ENCODE measurements at regions not wholly inside any gene's neighbourhood (a gene's known extent, or its start where the extent isn't known, plus 50 kb on each side); places are given as distances from the start of the nearest gene placed in this dataset.
A peak's percentile ranks its signal among the peaks of the same experiment; 100 is the strongest.

DNA sequence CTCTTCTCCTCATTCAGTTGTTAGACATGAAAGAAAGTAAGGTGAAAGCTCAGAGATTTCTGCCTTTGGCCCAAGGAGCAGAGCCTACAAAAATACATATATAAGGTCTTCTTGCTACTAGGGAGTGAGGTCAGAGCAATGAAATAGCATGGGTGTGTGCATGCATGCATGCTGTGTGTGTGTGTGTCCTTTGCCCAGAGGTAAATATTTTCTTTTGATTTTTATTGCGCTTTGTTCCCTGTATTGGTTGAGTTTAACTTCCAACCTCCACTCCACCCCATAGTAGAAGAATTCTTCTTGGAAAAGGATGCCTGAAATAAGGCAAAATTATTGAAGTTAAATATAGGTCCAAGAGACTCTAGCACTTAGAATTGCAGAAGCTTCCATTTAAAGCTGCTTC, 248.0 kb upstream of the PTGER4 start:
- Histone ChIP-seq H3K4me1 (peaks cover 0 to 37% (median 14%) of the 10 kb centered on the region in 4 donors), H3K9me3 (no peaks in the 10 kb centered on the region), H3K27ac (peak overlapping the region; percentile 62 to 75 (median 72)), H3K36me3 (no peaks in the 10 kb centered on the region), H3K4me3 (no peak overlapping the region), H3K27me3 (no peaks in the 10 kb centered on the region)
- intact Hi-C loops (cut with DNase I; ENCODE audit: low total_unique reads) (no loop called here), in situ Hi-C loops (cut with MboI; ENCODE audit: low pct_ligation_motif_present in 1 of 4, low pct_unique_long_range_greater_than_20kb in 1 of 4, low sequenced_read_pairs in 3 of 4) (no loop called here)
- no peak for DNase-seq
- peak in 1 of 3 donors; percentile 50 for TF ChIP-seq POLR2AphosphoS5 (IDR thresholded peaks at IDR 0.05)
- peak; percentile 35 for TF ChIP-seq EP300 (IDR thresholded peaks at IDR 0.05; ENCODE audit: low read depth)
- no peak for TF ChIP-seq POLR2A (IDR thresholded peaks at IDR 0.05)
- 33 to 51% methylated on average over 1 of the region's 1 CpG for WGBS, 2 donors (ENCODE audit: low coverage in 1 of 2)

DNA sequence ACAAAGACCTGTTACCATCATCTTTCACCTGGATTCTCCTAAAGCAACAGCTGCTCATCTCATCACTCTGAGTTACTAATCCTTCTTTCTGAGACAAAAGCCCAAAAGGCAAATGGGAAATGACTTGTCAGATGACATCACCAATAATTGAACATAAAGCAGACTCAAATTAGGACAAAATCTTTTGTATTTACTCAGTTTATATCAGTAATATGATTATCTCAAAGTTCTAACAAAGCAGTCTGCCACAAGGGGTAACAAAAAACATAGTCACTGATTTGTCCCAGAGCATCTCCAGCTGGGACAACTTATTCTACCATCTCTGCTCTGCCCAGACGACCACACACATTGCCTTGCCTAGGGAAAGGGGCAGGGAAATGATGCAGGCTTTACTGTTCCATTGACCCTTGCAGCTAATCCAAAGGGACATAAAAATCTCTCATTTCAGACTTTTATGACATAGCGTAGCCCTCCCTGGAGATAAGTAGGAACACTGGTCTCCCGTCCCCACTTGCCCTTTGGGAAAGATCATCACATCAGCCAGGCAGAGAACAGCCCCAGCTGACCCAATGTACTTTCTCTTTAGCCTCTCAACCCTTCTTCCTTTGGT, 249.5 kb upstream of the PTGER4 start:
- Histone ChIP-seq H3K36me3 (no peaks in the 10 kb centered on the region), H3K27ac (peak overlapping the region in 2 of 4 donors; percentile 9 to 75), H3K4me1 (peaks cover 0 to 36% (median 14%) of the 10 kb centered on the region in 4 donors), H3K4me3 (no peak overlapping the region), H3K27me3 (no peaks in the 10 kb centered on the region), H3K9me3 (no peaks in the 10 kb centered on the region)
- in situ Hi-C loops (cut with MboI; ENCODE audit: low pct_ligation_motif_present in 1 of 4, low pct_unique_long_range_greater_than_20kb in 1 of 4, low sequenced_read_pairs in 3 of 4): no loop called here
- TF ChIP-seq POLR2AphosphoS5 (IDR thresholded peaks at IDR 0.05): no peak
- no peak for TF ChIP-seq EP300 (IDR thresholded peaks at IDR 0.05; ENCODE audit: low read depth)
- no peak for TF ChIP-seq POLR2A (IDR thresholded peaks at IDR 0.05)
- TF ChIP-seq, protein P1, sequence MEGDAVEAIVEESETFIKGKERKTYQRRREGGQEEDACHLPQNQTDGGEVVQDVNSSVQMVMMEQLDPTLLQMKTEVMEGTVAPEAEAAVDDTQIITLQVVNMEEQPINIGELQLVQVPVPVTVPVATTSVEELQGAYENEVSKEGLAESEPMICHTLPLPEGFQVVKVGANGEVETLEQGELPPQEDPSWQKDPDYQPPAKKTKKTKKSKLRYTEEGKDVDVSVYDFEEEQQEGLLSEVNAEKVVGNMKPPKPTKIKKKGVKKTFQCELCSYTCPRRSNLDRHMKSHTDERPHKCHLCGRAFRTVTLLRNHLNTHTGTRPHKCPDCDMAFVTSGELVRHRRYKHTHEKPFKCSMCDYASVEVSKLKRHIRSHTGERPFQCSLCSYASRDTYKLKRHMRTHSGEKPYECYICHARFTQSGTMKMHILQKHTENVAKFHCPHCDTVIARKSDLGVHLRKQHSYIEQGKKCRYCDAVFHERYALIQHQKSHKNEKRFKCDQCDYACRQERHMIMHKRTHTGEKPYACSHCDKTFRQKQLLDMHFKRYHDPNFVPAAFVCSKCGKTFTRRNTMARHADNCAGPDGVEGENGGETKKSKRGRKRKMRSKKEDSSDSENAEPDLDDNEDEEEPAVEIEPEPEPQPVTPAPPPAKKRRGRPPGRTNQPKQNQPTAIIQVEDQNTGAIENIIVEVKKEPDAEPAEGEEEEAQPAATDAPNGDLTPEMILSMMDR (IDR thresholded peaks at IDR 0.05): no peak
- intact Hi-C loops (cut with DNase I; ENCODE audit: low total_unique reads): no loop called here
- no peak for DNase-seq
- 0 to 42% methylated on average over 1 to 3 of the region's 3 CpGs for WGBS, 2 donors (ENCODE audit: low coverage in 1 of 2)

GRCh38 chr5:40429258-40430100, 250.2 kb upstream of the PTGER4 start:
- Histone ChIP-seq H3K27ac (peak overlapping the region in 1 of 4 donors; percentile 9), H3K4me1 (peaks cover 0 to 36% (median 14%) of the 10 kb centered on the region in 4 donors), H3K27me3 (no peaks in the 10 kb centered on the region), H3K9me3 (no peaks in the 10 kb centered on the region), H3K36me3 (no peaks in the 10 kb centered on the region), H3K4me3 (no peak overlapping the region)
- intact Hi-C loops (cut with DNase I; ENCODE audit: low total_unique reads) (no loop called here), in situ Hi-C loops (cut with MboI; ENCODE audit: low pct_ligation_motif_present in 1 of 4, low pct_unique_long_range_greater_than_20kb in 1 of 4, low sequenced_read_pairs in 3 of 4) (no loop called here)
- no peak for DNase-seq
- 34 to 50% methylated on average over 2 of the region's 2 CpGs for WGBS, 2 donors (ENCODE audit: low coverage in 1 of 2)
- TF ChIP-seq, protein P1 (IDR thresholded peaks at IDR 0.05): no peak
- peak in 1 of 3 donors; percentile 9 for TF ChIP-seq POLR2AphosphoS5 (IDR thresholded peaks at IDR 0.05)
- TF ChIP-seq EP300 (IDR thresholded peaks at IDR 0.05; ENCODE audit: low read depth): no peak
- no peak for TF ChIP-seq POLR2A (IDR thresholded peaks at IDR 0.05)

GRCh38 chr5:40428815-40429214, 250.9 kb upstream of the PTGER4 start:
- 93 to 95% methylated on average over 4 of the region's 4 CpGs for WGBS, 2 donors (ENCODE audit: low coverage in 1 of 2)
- intact Hi-C loops (cut with DNase I; ENCODE audit: low total_unique reads): no loop called here

More at GRCh38 chr5:40428815-40429214, 250.9 kb upstream of the PTGER4 start:
- H3K4me3 ChIP-seq: no peak overlapping the region
- H3K4me1 ChIP-seq: peaks cover 0 to 36% (median 14%) of the 10 kb centered on the region in 4 donors
- no peak for DNase-seq
- H3K9me3 ChIP-seq: no peaks in the 10 kb centered on the region
- no peak overlapping the region for H3K27ac ChIP-seq
- H3K36me3 ChIP-seq: no peaks in the 10 kb centered on the region
- TF ChIP-seq POLR2A (IDR thresholded peaks at IDR 0.05) (no peak), POLR2AphosphoS5 (IDR thresholded peaks at IDR 0.05) (no peak), EP300 (IDR thresholded peaks at IDR 0.05; ENCODE audit: low read depth) (no peak)
- TF ChIP-seq, protein P1 (IDR thresholded peaks at IDR 0.05): no peak
- no peaks in the 10 kb centered on the region for H3K27me3 ChIP-seq
- in situ Hi-C loops (cut with MboI; ENCODE audit: low pct_ligation_motif_present in 1 of 4, low pct_unique_long_range_greater_than_20kb in 1 of 4, low sequenced_read_pairs in 3 of 4): no loop called here

Data from transverse colon (tissue), 4 donors.